Mesendoderm (in vitro differentiated cells): ENCODE measurements at regions not wholly inside any gene's neighbourhood (a gene's known extent, or its start where the extent isn't known, plus 50 kb on each side); places are given as distances from the start of the nearest gene placed in this dataset.

Source experiments
- DNase-seq: peaks from one replicate; pipeline ENCODE4 v3.0.0; 2013
- H2AK5ac ChIP-seq: 2 replicates; pipeline ENCODE4 v1.6.1; 2013; ENCODE audit warnings: low read length, inconsistent platforms
- H2BK120ac ChIP-seq: 2 replicates; pipeline ENCODE4 v1.6.1; 2013; ENCODE audit warnings: low read depth, mild to moderate bottlenecking, low read length, moderate library complexity, mixed read lengths
- H2BK15ac ChIP-seq: replicated peaks from 2 replicates; pipeline ENCODE4 v1.6.1; 2013; ENCODE audit warnings: low read depth, mild to moderate bottlenecking, moderate library complexity
- H2BK5ac ChIP-seq: 2 replicates; pipeline ENCODE4 v1.6.1; 2013; ENCODE audit warnings: low read length, inconsistent platforms
- H3K18ac ChIP-seq: 2 replicates; pipeline ENCODE4 v1.6.1; 2013; ENCODE audit warnings: mild to moderate bottlenecking, low read length, mixed read lengths
- H3K23ac ChIP-seq: one replicate; pipeline ENCODE4 v1.6.1; 2013; ENCODE audit warnings: low read length
- H3K27ac ChIP-seq: 2 replicates; pipeline ENCODE4 v1.5.1; 2013; ENCODE audit warnings: low read depth, mild to moderate bottlenecking, inconsistent platforms, low read length, moderate library complexity
- H3K27me3 ChIP-seq: 2 replicates; pipeline ENCODE4 v1.6.1; 2013; ENCODE audit warnings: low read length, control low read depth, mild to moderate bottlenecking, inconsistent platforms; ENCODE audit not compliant: insufficient read depth, poor library complexity
- H3K36me3 ChIP-seq: 2 replicates; pipeline ENCODE4 v1.6.1; 2013; ENCODE audit warnings: low read length, inconsistent platforms; ENCODE audit not compliant: control insufficient read depth, insufficient read depth
- H3K4ac ChIP-seq: one replicate; pipeline ENCODE4 v1.6.1; 2013; ENCODE audit warnings: low read depth, mild to moderate bottlenecking, low read length, moderate library complexity
- H3K4me1 ChIP-seq: 2 replicates; pipeline ENCODE4 v1.6.1; 2013; ENCODE audit warnings: low read depth, low read length, inconsistent platforms; ENCODE audit not compliant: control insufficient read depth
- H3K4me2 ChIP-seq: 2 replicates; pipeline ENCODE4 v1.6.1; 2013; ENCODE audit warnings: low read length
- H3K4me3 ChIP-seq: 2 replicates; pipeline ENCODE4 v1.5.1; 2013; ENCODE audit warnings: mild to moderate bottlenecking, low read length
- H3K56ac ChIP-seq: one replicate; pipeline ENCODE4 v1.6.1; 2013; ENCODE audit warnings: low read length
- H3K79me1 ChIP-seq: 2 replicates; pipeline ENCODE4 v1.6.1; 2013; ENCODE audit warnings: low read length, inconsistent platforms
- H3K79me2 ChIP-seq: 2 replicates; pipeline ENCODE4 v1.6.1; 2013; ENCODE audit warnings: mild to moderate bottlenecking, low read length; ENCODE audit not compliant: control insufficient read depth, insufficient read depth
- H3K9ac ChIP-seq: 2 replicates; pipeline ENCODE4 v1.6.1; 2013; ENCODE audit warnings: low read length, inconsistent platforms
- H4K5ac ChIP-seq: one replicate; pipeline ENCODE4 v1.6.1; 2013; ENCODE audit warnings: low read length
- H4K8ac ChIP-seq: one replicate; pipeline ENCODE4 v1.6.1; 2013; ENCODE audit warnings: low read depth, mild to moderate bottlenecking, control low read depth, low read length, moderate library complexity
- WGBS: extraction: QIAGEN DNeasy Blood & Tissue Kit; methylation state at CpG from one replicate; pipeline ENCODE4 v1.1.7; 2013; ENCODE audit warnings: low lambda C conversion rate, missing lambda C conversion rate; ENCODE audit not compliant: insufficient coverage; ENCODE audit errors: extremely low coverage; 5-methylcytosine and 5-hydroxymethylcytosine counted together

GRCh38 chr14:104436741-104437701, 142.5 kb upstream of the C14orf180 start:
- Histone ChIP-seq H3K79me2 (no peaks in the 10 kb centered on the region), H2AK5ac (no peak overlapping the region), H2BK15ac (no peak overlapping the region), H2BK120ac (no peak overlapping the region), H3K18ac (no peak overlapping the region), H3K27ac (no peak overlapping the region), H4K8ac (no peak overlapping the region), H3K56ac (no peak overlapping the region), H3K36me3 (no peaks in the 10 kb centered on the region), H2BK5ac (no peak overlapping the region), H3K4me3 (no peak overlapping the region), H3K79me1 (no peaks in the 10 kb centered on the region), H3K27me3 (no peaks in the 10 kb centered on the region), H3K4ac (no peak overlapping the region), H4K5ac (no peak overlapping the region), H3K23ac (no peak overlapping the region), H3K4me1 (no peaks in the 10 kb centered on the region), H3K9ac (no peak overlapping the region), H3K4me2 (no peak overlapping the region)
- WGBS: no CpG with 5 or more reads among the region's 15 CpGs
- DNase-seq: no peak

DNA sequence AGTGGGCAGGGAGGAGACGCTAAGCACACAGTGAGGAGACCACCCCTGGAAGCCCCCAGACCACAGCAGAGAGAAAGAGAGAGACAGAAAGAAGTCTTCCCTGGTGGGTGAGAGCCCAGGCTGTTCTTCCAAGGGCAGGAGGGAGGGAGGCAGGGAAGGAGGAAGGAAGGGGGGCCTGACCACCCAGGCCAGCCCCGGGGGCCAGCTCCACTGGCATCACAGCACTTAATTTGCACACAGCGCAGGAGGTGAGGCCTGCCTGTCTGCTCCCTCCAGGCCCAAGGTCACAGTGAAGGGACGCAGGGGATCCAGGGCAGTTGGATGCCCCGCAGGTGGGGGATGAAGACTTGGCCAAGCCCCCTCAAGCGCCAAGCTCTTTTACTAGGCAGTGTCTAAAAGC, 141.9 kb upstream of the C14orf180 start:
- Histone ChIP-seq H3K79me2 (no peaks in the 10 kb centered on the region), H3K4ac (no peak overlapping the region), H3K18ac (no peak overlapping the region), H3K4me2 (no peak overlapping the region), H3K79me1 (no peaks in the 10 kb centered on the region), H3K27ac (no peak overlapping the region), H3K4me1 (no peaks in the 10 kb centered on the region), H3K9ac (no peak overlapping the region), H3K23ac (no peak overlapping the region), H4K8ac (no peak overlapping the region), H3K27me3 (no peaks in the 10 kb centered on the region), H2AK5ac (no peak overlapping the region), H3K4me3 (no peak overlapping the region), H2BK120ac (no peak overlapping the region), H2BK5ac (no peak overlapping the region), H2BK15ac (no peak overlapping the region), H3K36me3 (no peaks in the 10 kb centered on the region), H4K5ac (no peak overlapping the region), H3K56ac (no peak overlapping the region)
- DNase-seq: no peak
- no CpG with 5 or more reads among the region's 6 CpGs for WGBS

- Histone ChIP-seq H3K79me1 (no peaks in the 10 kb centered on the region), H3K9ac (no peak overlapping the region), H3K36me3 (no peaks in the 10 kb centered on the region), H3K4ac (no peak overlapping the region), H3K4me3 (no peak overlapping the region), H4K8ac (no peak overlapping the region), H3K4me2 (no peak overlapping the region), H2BK120ac (no peak overlapping the region), H2AK5ac (no peak overlapping the region), H4K5ac (no peak overlapping the region), H2BK5ac (no peak overlapping the region), H3K27ac (no peak overlapping the region), H3K4me1 (no peaks in the 10 kb centered on the region), H3K79me2 (no peaks in the 10 kb centered on the region), H3K23ac (no peak overlapping the region), H3K27me3 (no peaks in the 10 kb centered on the region), H2BK15ac (no peak overlapping the region), H3K18ac (no peak overlapping the region), H3K56ac (no peak overlapping the region)
- DNase-seq: no peak
- no CpG with 5 or more reads among the region's 18 CpGs for WGBS
Observed at GRCh38 chr14:104438166-104438887, 141.2 kb upstream of the C14orf180 start.

- no peak overlapping the region for H3K4me2 ChIP-seq
- WGBS: no CpG with 5 or more reads among the region's 9 CpGs
- no peak overlapping the region for H4K8ac ChIP-seq
- H2BK15ac ChIP-seq: no peak overlapping the region
- DNase-seq: no peak
- H3K18ac ChIP-seq: no peak overlapping the region
- no peak overlapping the region for H3K56ac ChIP-seq
- no peak overlapping the region for H3K4ac ChIP-seq
- no peaks in the 10 kb centered on the region for H3K79me1 ChIP-seq
- H2BK120ac ChIP-seq: no peak overlapping the region
- no peak overlapping the region for H3K9ac ChIP-seq
- H3K27me3 ChIP-seq: no peaks in the 10 kb centered on the region
- H3K23ac ChIP-seq: no peak overlapping the region
- no peaks in the 10 kb centered on the region for H3K79me2 ChIP-seq
- H3K4me1 ChIP-seq: no peaks in the 10 kb centered on the region
- H2BK5ac ChIP-seq: no peak overlapping the region
- H4K5ac ChIP-seq: no peak overlapping the region
- no peaks in the 10 kb centered on the region for H3K36me3 ChIP-seq
- H3K4me3 ChIP-seq: no peak overlapping the region
- H3K27ac ChIP-seq: no peak overlapping the region
- no peak overlapping the region for H2AK5ac ChIP-seq
Observed at GRCh38 chr14:104439625-104440024, 139.9 kb upstream of the C14orf180 start.

- Histone ChIP-seq H2BK120ac (no peak overlapping the region), H2AK5ac (no peak overlapping the region), H3K23ac (no peak overlapping the region), H2BK15ac (no peak overlapping the region), H3K27me3 (no peaks in the 10 kb centered on the region), H3K18ac (no peak overlapping the region), H3K27ac (no peak overlapping the region), H4K8ac (no peak overlapping the region), H3K9ac (no peak overlapping the region), H3K79me2 (no peaks in the 10 kb centered on the region), H4K5ac (no peak overlapping the region), H3K56ac (no peak overlapping the region), H3K36me3 (no peaks in the 10 kb centered on the region), H3K4me2 (no peak overlapping the region), H3K4ac (no peak overlapping the region), H3K4me3 (no peak overlapping the region), H2BK5ac (no peak overlapping the region), H3K4me1 (no peaks in the 10 kb centered on the region), H3K79me1 (no peaks in the 10 kb centered on the region)
- no peak for DNase-seq
- no CpG with 5 or more reads among the region's 14 CpGs for WGBS
Observed at GRCh38 chr14:104440297-104440956, 139.1 kb upstream of the C14orf180 start.
